Esophagus muscularis mucosa (tissue), 4 donors: ENCODE measurements at regions not wholly inside any gene's neighbourhood (a gene's known extent, or its start where the extent isn't known, plus 50 kb on each side); places are given as distances from the start of the nearest gene placed in this dataset.
"Not testable (repeated sequence)": the region's sequence is repeated elsewhere in the genome, so short reads cannot be mapped to it uniquely, and the experiment has no call there.

Source experiments
- DNase-seq: peaks from one replicate; pipeline ENCODE4 v3.0.0-alpha.2; 2017; ENCODE audit errors: extremely low spot score
- H3K27ac ChIP-seq, 4 donors: fragments of 200-600 bp; sonication (generic); replicated peaks in 1 of 4; 1 replicate in 3 of 4; 2 replicates in 1 of 4; pipeline ENCODE4 v1.5.1; 2016 to 2019; ENCODE audit warnings: mild to moderate bottlenecking in 1 of 4
- H3K27me3 ChIP-seq, 4 donors: fragments of 200-600 bp; sonication (generic); one replicate each; pipeline versions ENCODE4 v1.5.1 to v1.6.0; 2016 to 2019
- H3K36me3 ChIP-seq, 4 donors: fragments of 200-600 bp; sonication (generic); one replicate each; pipeline ENCODE4 v1.5.1; 2016 to 2019
- H3K4me1 ChIP-seq, 4 donors: fragments of 200-600 bp; sonication (generic); one replicate each; pipeline ENCODE4 v1.5.1; 2016 to 2019
- H3K4me3 ChIP-seq, 4 donors: fragments of 200-600 bp; sonication (generic); 1 replicate in 2 of 4; 2 replicates in 2 of 4; pipeline ENCODE4 v1.5.1; 2016 to 2019; ENCODE audit warnings: mild to moderate bottlenecking in 4 of 4, moderate library complexity in 1 of 4
- H3K9me3 ChIP-seq, 4 donors: fragments of 200-600 bp; sonication (generic); 1 replicate in 3 of 4; 2 replicates in 1 of 4; pipeline ENCODE4 v1.5.1; 2016 to 2019
- CTCF ChIP-seq, 3 experiments: fragments of 200-600 bp in 2 of 3; fragments of 450-650 bp in 1 of 3; sonication (generic) in 2 of 3; IDR thresholded peaks; one replicate each; pipeline ENCODE4 v1.5.1; 2017 to 2019; ENCODE audit warnings: antibody characterized with exemption in 3 of 3, mild to moderate bottlenecking in 2 of 3, moderate library complexity in 1 of 3
- EP300 ChIP-seq: sonication (generic); formaldehyde crosslinking; IDR thresholded peaks from one replicate; pipeline ENCODE4 v1.6.1; 2017; ENCODE audit warnings: antibody characterized with exemption
- POLR2A ChIP-seq: fragments of 450-650 bp; IDR thresholded peaks from one replicate; pipeline ENCODE4 v1.6.1; 2017; ENCODE audit warnings: antibody characterized with exemption, moderate library complexity, mild to moderate bottlenecking, low read depth
- POLR2AphosphoS5 ChIP-seq, 2 donors: sonication (generic); formaldehyde crosslinking; IDR thresholded peaks; one replicate each; pipeline ENCODE4 v1.6.1; 2017; ENCODE audit warnings: antibody characterized with exemption in 2 of 2
- WGBS: methylation state at CpG from one replicate; pipeline ENCODE4 v1.1.5; 2018; 5-methylcytosine and 5-hydroxymethylcytosine counted together
- intact Hi-C: fragments of 100-400 bp; cut with DNase I; formaldehyde crosslinking; loops from one replicate; pipeline ENCODE4 v1.15.1; 2023

DNA sequence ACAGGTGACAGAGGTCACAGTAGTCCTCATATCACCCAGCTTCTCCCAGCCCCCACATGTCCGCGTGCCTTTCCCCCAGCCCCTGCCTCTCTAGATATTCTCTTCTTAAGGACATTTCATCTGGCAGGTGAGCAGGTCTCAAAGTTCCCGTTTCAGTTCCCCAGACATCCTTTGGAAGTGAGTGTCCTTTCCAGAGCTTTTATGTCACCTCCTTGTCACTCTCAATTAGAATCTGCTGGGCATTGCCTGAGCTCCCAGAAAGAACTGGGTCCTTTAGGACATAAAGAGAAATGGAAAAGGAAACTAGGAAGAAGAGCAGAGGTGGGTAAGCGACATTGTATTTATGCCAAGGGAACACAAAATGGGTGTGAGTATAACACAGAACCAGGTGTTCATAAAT is 66.9 kb upstream of the CEP85L start:
- intact Hi-C loops: no loop called here
- WGBS: 95% methylated on average over 4 of the region's 4 CpGs
- Histone ChIP-seq H3K27ac (no peak overlapping the region), H3K36me3 (no peaks in the 10 kb centered on the region), H3K27me3 (no peaks in the 10 kb centered on the region), H3K4me1 (no peaks in the 10 kb centered on the region), H3K4me3 (no peak overlapping the region), H3K9me3 (no peaks in the 10 kb centered on the region)
- DNase-seq: no peak
- no peak for TF ChIP-seq POLR2AphosphoS5 (IDR thresholded peaks at IDR 0.05)
- no peak for TF ChIP-seq POLR2A
- TF ChIP-seq CTCF (IDR thresholded peaks at IDR 0.05): no peak
- TF ChIP-seq EP300: no peak

GRCh38 chr6:118717106-118717505 is 65.7 kb upstream of the CEP85L start:
- no peak for DNase-seq
- TF ChIP-seq POLR2A (no peak), POLR2AphosphoS5 (IDR thresholded peaks at IDR 0.05) (no peak), CTCF (IDR thresholded peaks at IDR 0.05) (no peak), EP300 (no peak)
- no peaks in the 10 kb centered on the region for H3K27me3 ChIP-seq
- no peaks in the 10 kb centered on the region for H3K9me3 ChIP-seq
- intact Hi-C loops: no loop called here
- H3K4me3 ChIP-seq: no peak overlapping the region
- H3K36me3 ChIP-seq: no peaks in the 10 kb centered on the region
- no peak overlapping the region for H3K27ac ChIP-seq
- H3K4me1 ChIP-seq: no peaks in the 10 kb centered on the region
- WGBS: 95% methylated on average over 13 of the region's 13 CpGs

DNA sequence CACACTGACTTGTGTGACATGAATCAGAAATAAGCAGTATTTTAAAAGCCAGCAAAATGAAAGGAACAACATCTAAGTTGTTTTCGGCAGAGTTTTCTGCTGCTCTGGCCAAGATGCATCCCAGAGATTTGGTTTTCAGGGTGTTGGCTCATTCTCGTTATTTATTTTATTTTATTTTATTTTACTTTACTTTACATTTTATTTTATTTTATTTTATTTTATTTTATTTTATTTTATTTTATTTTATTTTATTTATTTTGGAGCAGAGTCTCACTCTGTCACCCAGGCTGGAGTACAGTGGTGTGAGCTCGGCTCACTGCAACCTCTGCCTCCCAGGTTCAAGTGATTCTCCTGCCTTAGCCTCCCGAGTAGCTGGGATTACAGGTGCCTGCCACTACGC is 64.5 kb upstream of the CEP85L start:
- 95% methylated on average over 5 of the region's 5 CpGs for WGBS
- DNase-seq, H3K27ac ChIP-seq, H3K36me3 ChIP-seq, H3K27me3 ChIP-seq, intact Hi-C loops, H3K9me3 ChIP-seq, H3K4me1 ChIP-seq, H3K4me3 ChIP-seq: not testable (repeated sequence)

DNA sequence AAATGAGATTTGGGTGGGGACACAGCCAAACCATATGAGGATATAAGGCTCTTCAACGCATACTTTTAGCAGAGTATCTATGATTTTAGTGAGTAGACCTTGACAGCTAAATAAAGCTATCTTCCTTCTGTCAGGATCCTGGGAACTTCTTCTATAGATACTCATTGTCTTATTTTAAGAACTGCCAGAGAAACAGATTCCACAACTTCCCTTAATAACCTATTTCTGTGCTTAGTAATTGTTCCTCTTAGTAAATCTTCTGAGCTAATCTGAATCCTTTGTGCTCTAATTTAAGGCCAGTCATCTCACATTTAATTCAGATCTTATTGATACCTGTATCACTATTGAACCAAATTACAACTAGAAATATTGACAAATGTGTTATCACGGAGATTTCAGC is 64.0 kb upstream of the CEP85L start:
- H3K9me3 ChIP-seq: no peaks in the 10 kb centered on the region
- no peaks in the 10 kb centered on the region for H3K4me1 ChIP-seq
- H3K27ac ChIP-seq: no peak overlapping the region
- 93% methylated on average over 2 of the region's 2 CpGs for WGBS
- TF ChIP-seq CTCF (IDR thresholded peaks at IDR 0.05) (no peak), POLR2A (no peak), EP300 (no peak), POLR2AphosphoS5 (IDR thresholded peaks at IDR 0.05) (no peak)
- no peak overlapping the region for H3K4me3 ChIP-seq
- no peaks in the 10 kb centered on the region for H3K27me3 ChIP-seq
- DNase-seq: no peak
- intact Hi-C loops: no loop called here
- H3K36me3 ChIP-seq: no peaks in the 10 kb centered on the region

GRCh38 chr6:118714756-118715155 is 63.4 kb upstream of the CEP85L start:
- no peak for DNase-seq
- H3K4me1 ChIP-seq: peaks cover 3 to 5% (median 3%) of the 10 kb centered on the region in 4 donors
- no peak overlapping the region for H3K4me3 ChIP-seq
- intact Hi-C loops: no loop called here
- no peaks in the 10 kb centered on the region for H3K27me3 ChIP-seq
- no peaks in the 10 kb centered on the region for H3K9me3 ChIP-seq
- H3K27ac ChIP-seq: no peak overlapping the region
- H3K36me3 ChIP-seq: no peaks in the 10 kb centered on the region
- 97% methylated on average over 3 of the region's 3 CpGs for WGBS
- no peak for TF ChIP-seq POLR2AphosphoS5 (IDR thresholded peaks at IDR 0.05)
- TF ChIP-seq CTCF (IDR thresholded peaks at IDR 0.05): no peak
- no peak for TF ChIP-seq POLR2A
- no peak for TF ChIP-seq EP300
